NCI-H2227 (cell line): ENCODE measurements at regions not wholly inside any gene's neighbourhood (a gene's known extent, or its start where the extent isn't known, plus 50 kb on each side); places are given as distances from the start of the nearest gene placed in this dataset.

ENCODE experiments used
- DNase-seq: peaks from one replicate; lab custom pipeline; 2025; ENCODE audit not compliant: unreplicated experiment; lab: John Stamatoyannopoulos, UW

GRCh38 chr21:28541371-28542112, 451.1 kb downstream of the LTN1 start:
- DNase-seq = no peak

- DNase-seq = no peak
These were observed 452.2 kb downstream of the LTN1 start for GRCh38 chr21:28540514-28540913.

- DNase-seq = no peak
These were observed 453.1 kb downstream of the LTN1 start for GRCh38 chr21:28539623-28539988.

GRCh38 chr21:28538987-28539622, 453.6 kb downstream of the LTN1 start:
- no peak for DNase-seq

- no peak for DNase-seq
These were observed 455.2 kb downstream of the LTN1 start for GRCh38 chr21:28537371-28538079.

GRCh38 chr21:28532446-28532845, 460.2 kb downstream of the LTN1 start:
- no peak for DNase-seq

- DNase-seq = no peak
These were observed 469.3 kb downstream of the LTN1 start for GRCh38 chr21:28523367-28523766.

GRCh38 chr21:28522014-28522799, 470.5 kb downstream of the LTN1 start:
- no peak for DNase-seq

GRCh38 chr21:28518630-28519029, 474.0 kb downstream of the LTN1 start:
- no peak for DNase-seq

- no peak for DNase-seq
These were observed 475.6 kb downstream of the LTN1 start for GRCh38 chr21:28516991-28517592.

GRCh38 chr21:28516021-28516420, 476.7 kb downstream of the LTN1 start:
- no peak for DNase-seq

GRCh38 chr21:28513428-28513827, 479.2 kb downstream of the LTN1 start:
- DNase-seq = no peak

- DNase-seq = no peak
These were observed 483.6 kb downstream of the LTN1 start for GRCh38 chr21:28509031-28509430.

GRCh38 chr21:28508126-28508525, 484.6 kb downstream of the LTN1 start:
- no peak for DNase-seq

- DNase-seq = no peak
These were observed 496.2 kb downstream of the LTN1 start for GRCh38 chr21:28496517-28496916.

- DNase-seq = no peak
These were observed 500.6 kb downstream of the LTN1 start for GRCh38 chr21:28492127-28492526.

- no peak for DNase-seq
These were observed 502.8 kb downstream of the LTN1 start for GRCh38 chr21:28489821-28490350.

- no peak for DNase-seq
These were observed 503.5 kb downstream of the LTN1 start for GRCh38 chr21:28489162-28489561.

GRCh38 chr21:28487455-28488070, 505.1 kb downstream of the LTN1 start:
- no peak for DNase-seq

- no peak for DNase-seq
These were observed 507.2 kb downstream of the LTN1 start for GRCh38 chr21:28485301-28486022.
